K562 (cell line): ENCODE measurements at regions not wholly inside any gene's neighbourhood (a gene's known extent, or its start where the extent isn't known, plus 50 kb on each side); places are given as distances from the start of the nearest gene placed in this dataset.

Source experiments
- ATAC-seq: fragments of 200-7000 bp; cut with Tn5 transposase; 3 replicates; pipeline ENCODE4 v1.9.1; 2020; ENCODE audit warnings: moderate library complexity
- BruUV-seq: library from RNA; stranded (reverse); fragments of 400-500 nt; replicated peaks from 2 replicates; lab custom pipeline; 2021; lab: Mats Ljungman, UMichigan
- CTCF ChIA-PET: fragments of 300-600 bp; formaldehyde crosslinking; extraction: SDS; loops from one replicate; lab custom pipeline; 2021; ENCODE audit warnings: low intra/inter-chr PET ratio; lab: Yijun Ruan, JAX
- POLR2A ChIA-PET: fragments of 300-600, 350-650 bp; sonication (Branson Sonifier 250); formaldehyde crosslinking; extraction: SDS; loops from one replicate; lab custom pipeline; 2021; ENCODE audit warnings: antibody characterized with exemption, inconsistent platforms; lab: Yijun Ruan, JAX
- DNase-seq, 4 experiments: peaks; one replicate each; pipeline versions ENCODE4 v3.0.0 to v3.0.0-alpha.2; 2011 to 2018; ENCODE audit warnings: low spot score in 3 of 4, mixed read lengths in 3 of 4; ENCODE audit errors: extremely low read depth in 1 of 4
- FAIRE-seq: peaks from 2 replicates; lab custom pipeline; 2011; peaks lifted over from hg19 to GRCh38; lab: Jason Lieb, UNC
- H2AFZ ChIP-seq: 2 replicates; pipeline ENCODE4 v1.6.0; 2011; ENCODE audit warnings: low read depth, low read length, control low read depth, inconsistent platforms
- H3K27ac ChIP-seq: fragments of 200-600 bp; 3 replicates; pipeline ENCODE4 v1.8.0; 2011; ENCODE audit warnings: low read depth, mild to moderate bottlenecking, control low read depth, inconsistent platforms, low read length, moderate library complexity, mixed read lengths; ENCODE audit errors: extremely low read depth
- H3K27me3 ChIP-seq, 2 experiments: fragments of 300-600 bp in 1 of 2; 2 replicates in 1 of 2; 3 replicates in 1 of 2; pipeline versions ENCODE4 v1.6.0 to v1.8.0; 2011; ENCODE audit warnings: inconsistent platforms in 2 of 2, low read length in 2 of 2, mild to moderate bottlenecking in 1 of 2, mixed read lengths in 1 of 2, moderate library complexity in 1 of 2; ENCODE audit not compliant: control insufficient read depth in 2 of 2, insufficient read depth in 2 of 2
- H3K36me3 ChIP-seq: fragments of 300-600 bp; 3 replicates; pipeline ENCODE4 v1.8.0; 2011; ENCODE audit warnings: mild to moderate bottlenecking, low read length, inconsistent platforms; ENCODE audit not compliant: control insufficient read depth, insufficient read depth
- H3K4me1 ChIP-seq, 2 experiments: fragments of 200-600 bp in 1 of 2; replicated peaks in 1 of 2; 2 replicates in 1 of 2; 3 replicates in 1 of 2; pipeline versions ENCODE4 v1.5.1 to v1.8.0; 2011; ENCODE audit warnings: inconsistent platforms in 2 of 2, low read length in 2 of 2, mild to moderate bottlenecking in 1 of 2, mixed read lengths in 1 of 2, moderate library complexity in 1 of 2; ENCODE audit not compliant: control insufficient read depth in 2 of 2, insufficient read depth in 2 of 2
- H3K4me2 ChIP-seq: 2 replicates; pipeline ENCODE4 v1.6.1; 2011; ENCODE audit warnings: low read length, control low read depth, inconsistent platforms, mixed read lengths; ENCODE audit not compliant: insufficient read depth
- H3K4me3 ChIP-seq: fragments of 200-600 bp; sonication (generic), shearing (Covaris generic); 2 replicates; pipeline ENCODE4 v1.5.1; 2016; ENCODE audit warnings: control low read depth, inconsistent platforms
- H3K79me2 ChIP-seq: fragments of 200-600 bp; 3 replicates; pipeline ENCODE4 v1.8.0; 2011; ENCODE audit warnings: low read length, inconsistent platforms; ENCODE audit not compliant: control insufficient read depth, insufficient read depth
- H3K9ac ChIP-seq, 2 experiments: 2 replicates each; pipeline versions ENCODE4 v1.6.0 to v1.6.1; 2011; ENCODE audit warnings: low read depth in 2 of 2, low read length in 2 of 2, control low read depth in 1 of 2, inconsistent platforms in 1 of 2, mild to moderate bottlenecking in 1 of 2, mixed read lengths in 1 of 2; ENCODE audit not compliant: insufficient read depth in 1 of 2
- H3K9me1 ChIP-seq: one replicate; pipeline ENCODE4 v1.6.0; 2011; ENCODE audit warnings: inconsistent platforms, mild to moderate bottlenecking, low read length, moderate library complexity; ENCODE audit not compliant: control insufficient read depth, insufficient read depth
- H3K9me3 ChIP-seq: replicated peaks from 2 replicates; pipeline ENCODE4 v1.5.1; 2011; ENCODE audit warnings: low read depth, low read length, inconsistent platforms; ENCODE audit not compliant: control insufficient read depth, insufficient read depth
- H4K20me1 ChIP-seq: replicated peaks from 2 replicates; pipeline ENCODE4 v1.6.1; 2011; ENCODE audit warnings: low read length, inconsistent platforms, mixed read lengths; ENCODE audit not compliant: control insufficient read depth, insufficient read depth
- PHTF2 ChIP-seq: fragments of 250-450 bp; sonication (Bioruptor Pico); IDR thresholded peaks from 2 replicates; pipeline ENCODE4 v1.5.0; 2021; ENCODE audit warnings: mild to moderate bottlenecking
- SIX5 ChIP-seq, 2 experiments: IDR thresholded peaks; 2 replicates each; pipeline ENCODE4 v1.6.1; 2011; ENCODE audit warnings: low read length in 2 of 2, borderline replicate concordance in 1 of 2, low read depth in 1 of 2, mild to moderate bottlenecking in 1 of 2, moderate library complexity in 1 of 2; ENCODE audit not compliant: insufficient read depth in 1 of 2
- ZNF197 ChIP-seq: fragments of 200-800 bp; sonication (Bioruptor generic); IDR thresholded peaks from 2 replicates; pipeline ENCODE4 v1.6.1; 2016; ENCODE audit warnings: low read depth, missing genetic modification characterization, missing compliant biosample characterization
- whole genome bisulfite sequencing: fragments of 100-300 bp; shearing (Covaris generic); methylation state at CpG from one replicate; pipeline ENCODE4 v1.1.6; 2016; ENCODE audit warnings: low coverage, mixed read lengths; ENCODE audit not compliant: insufficient coverage; ENCODE audit errors: missing lambda C conversion rate; 5-methylcytosine and 5-hydroxymethylcytosine counted together
- in situ Hi-C: fragments of 300-500 bp; cut with MboI; formaldehyde crosslinking; loops from 4 replicates; pipeline ENCODE4 v1.15.0; 2018; ENCODE audit warnings: inconsistent platforms, mixed read lengths
- intact Hi-C: fragments of 100-400 bp; cut with micrococcal nuclease; formaldehyde crosslinking; loops from 2 replicates; pipeline ENCODE4 v1.14.2; 2022
- TF ChIP-seq, protein P1 (sequence below): fragments of 450-650 bp; IDR thresholded peaks from 2 replicates; pipeline ENCODE4 v1.6.1; 2016; ENCODE audit warnings: low read depth
- TF ChIP-seq, protein P2 (sequence below): fragments of 450-650 bp; formaldehyde crosslinking; IDR thresholded peaks from 2 replicates; pipeline ENCODE4 v1.4.0; 2022; ENCODE audit warnings: missing genetic modification characterization

DNA sequence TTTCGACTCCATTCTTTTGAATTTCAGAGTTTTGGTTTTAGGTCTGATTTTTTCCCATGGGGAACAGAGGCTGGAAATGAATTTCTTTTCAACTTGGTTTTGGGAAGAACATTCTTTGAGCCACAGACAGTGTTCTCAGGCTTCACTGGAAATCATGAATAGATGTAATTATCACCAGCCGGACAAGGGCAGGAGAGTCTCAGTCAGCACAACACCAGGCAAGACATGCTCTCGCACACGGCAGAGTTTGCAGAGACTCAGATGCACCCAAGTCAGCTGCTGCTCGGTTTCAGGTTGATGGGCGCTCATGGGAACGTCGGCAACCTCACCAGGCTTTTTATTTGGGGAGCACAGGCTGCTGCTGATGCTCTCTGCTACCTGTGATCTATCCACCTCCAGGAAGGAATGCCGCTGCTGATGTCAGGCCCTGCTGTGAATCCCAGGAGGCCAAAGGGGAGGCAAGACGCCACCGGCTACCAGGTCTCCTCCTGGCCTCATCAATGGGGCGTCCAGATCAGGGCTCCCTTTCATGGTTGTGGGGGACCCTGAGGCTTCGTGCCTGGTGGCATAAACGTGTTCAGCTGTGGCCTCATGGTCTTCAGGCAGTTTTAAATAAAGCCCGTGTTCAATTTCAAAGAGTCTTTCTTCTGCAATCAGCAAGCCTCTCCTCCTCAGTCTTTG, 332.3 kb upstream of the IRX4 start:
- H3K27ac ChIP-seq = no peak overlapping the region
- 0% methylated on average over 14 of the region's 15 CpGs for WGBS
- H3K27me3 ChIP-seq = peaks cover 2 to 26% of the 10 kb centered on the region in 2 experiments; a peak in 3 of 5 replicates
- no peaks in the 10 kb centered on the region for H3K36me3 ChIP-seq
- no peaks in the 10 kb centered on the region for H4K20me1 ChIP-seq
- TF ChIP-seq ZNF197 (CRISPR knock-in tag) (no peak), SIX5 (IDR thresholded peaks at IDR 0.05; ENCODE audit: borderline replicate concordance in 1 of 2, insufficient read depth in 1 of 2, low read depth in 1 of 2, low read length in 2 of 2) (no peak), PHTF2 (CRISPR knock-in tag) (no peak)
- TF ChIP-seq, protein P1, sequence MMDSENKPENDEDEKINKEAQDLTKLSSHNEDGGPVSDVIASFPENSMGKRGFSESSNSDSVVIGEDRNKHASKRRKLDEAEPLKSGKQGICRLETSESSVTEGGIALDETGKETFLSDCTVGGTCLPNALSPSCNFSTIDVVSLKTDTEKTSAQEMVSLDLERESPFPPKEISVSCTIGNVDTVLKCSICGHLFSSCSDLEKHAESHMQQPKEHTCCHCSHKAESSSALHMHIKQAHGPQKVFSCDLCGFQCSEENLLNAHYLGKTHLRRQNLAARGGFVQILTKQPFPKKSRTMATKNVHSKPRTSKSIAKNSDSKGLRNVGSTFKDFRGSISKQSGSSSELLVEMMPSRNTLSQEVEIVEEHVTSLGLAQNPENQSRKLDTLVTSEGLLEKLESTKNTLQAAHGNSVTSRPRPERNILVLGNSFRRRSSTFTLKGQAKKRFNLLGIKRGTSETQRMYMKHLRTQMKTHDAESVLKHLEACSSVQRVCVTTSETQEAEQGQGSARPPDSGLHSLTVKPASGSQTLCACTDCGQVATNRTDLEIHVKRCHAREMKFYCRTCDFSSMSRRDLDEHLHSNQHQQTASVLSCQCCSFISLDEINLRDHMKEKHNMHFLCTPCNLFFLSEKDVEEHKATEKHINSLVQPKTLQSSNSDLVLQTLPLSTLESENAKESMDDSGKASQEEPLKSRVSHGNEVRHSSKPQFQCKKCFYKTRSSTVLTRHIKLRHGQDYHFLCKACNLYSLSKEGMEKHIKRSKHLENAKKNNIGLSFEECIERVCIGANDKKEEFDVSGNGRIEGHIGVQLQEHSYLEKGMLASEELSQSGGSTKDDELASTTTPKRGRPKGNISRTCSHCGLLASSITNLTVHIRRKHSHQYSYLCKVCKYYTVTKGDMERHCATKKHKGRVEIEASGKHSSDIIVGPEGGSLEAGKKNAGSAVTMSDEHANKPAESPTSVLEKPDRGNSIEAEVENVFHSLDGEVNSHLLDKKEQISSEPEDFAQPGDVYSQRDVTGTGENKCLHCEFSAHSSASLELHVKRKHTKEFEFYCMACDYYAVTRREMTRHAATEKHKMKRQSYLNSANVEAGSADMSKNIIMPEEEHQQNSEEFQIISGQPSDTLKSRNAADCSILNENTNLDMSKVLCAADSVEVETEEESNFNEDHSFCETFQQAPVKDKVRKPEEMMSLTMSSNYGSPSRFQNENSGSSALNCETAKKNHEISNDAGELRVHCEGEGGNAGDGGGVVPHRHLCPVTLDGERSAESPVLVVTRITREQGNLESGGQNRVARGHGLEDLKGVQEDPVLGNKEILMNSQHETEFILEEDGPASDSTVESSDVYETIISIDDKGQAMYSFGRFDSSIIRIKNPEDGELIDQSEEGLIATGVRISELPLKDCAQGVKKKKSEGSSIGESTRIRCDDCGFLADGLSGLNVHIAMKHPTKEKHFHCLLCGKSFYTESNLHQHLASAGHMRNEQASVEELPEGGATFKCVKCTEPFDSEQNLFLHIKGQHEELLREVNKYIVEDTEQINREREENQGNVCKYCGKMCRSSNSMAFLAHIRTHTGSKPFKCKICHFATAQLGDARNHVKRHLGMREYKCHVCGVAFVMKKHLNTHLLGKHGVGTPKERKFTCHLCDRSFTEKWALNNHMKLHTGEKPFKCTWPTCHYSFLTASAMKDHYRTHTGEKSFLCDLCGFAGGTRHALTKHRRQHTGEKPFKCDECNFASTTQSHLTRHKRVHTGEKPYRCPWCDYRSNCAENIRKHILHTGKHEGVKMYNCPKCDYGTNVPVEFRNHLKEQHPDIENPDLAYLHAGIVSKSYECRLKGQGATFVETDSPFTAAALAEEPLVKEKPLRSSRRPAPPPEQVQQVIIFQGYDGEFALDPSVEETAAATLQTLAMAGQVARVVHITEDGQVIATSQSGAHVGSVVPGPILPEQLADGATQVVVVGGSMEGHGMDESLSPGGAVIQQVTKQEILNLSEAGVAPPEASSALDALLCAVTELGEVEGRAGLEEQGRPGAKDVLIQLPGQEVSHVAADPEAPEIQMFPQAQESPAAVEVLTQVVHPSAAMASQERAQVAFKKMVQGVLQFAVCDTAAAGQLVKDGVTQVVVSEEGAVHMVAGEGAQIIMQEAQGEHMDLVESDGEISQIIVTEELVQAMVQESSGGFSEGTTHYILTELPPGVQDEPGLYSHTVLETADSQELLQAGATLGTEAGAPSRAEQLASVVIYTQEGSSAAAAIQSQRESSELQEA = no peak
- TF ChIP-seq, protein P2, sequence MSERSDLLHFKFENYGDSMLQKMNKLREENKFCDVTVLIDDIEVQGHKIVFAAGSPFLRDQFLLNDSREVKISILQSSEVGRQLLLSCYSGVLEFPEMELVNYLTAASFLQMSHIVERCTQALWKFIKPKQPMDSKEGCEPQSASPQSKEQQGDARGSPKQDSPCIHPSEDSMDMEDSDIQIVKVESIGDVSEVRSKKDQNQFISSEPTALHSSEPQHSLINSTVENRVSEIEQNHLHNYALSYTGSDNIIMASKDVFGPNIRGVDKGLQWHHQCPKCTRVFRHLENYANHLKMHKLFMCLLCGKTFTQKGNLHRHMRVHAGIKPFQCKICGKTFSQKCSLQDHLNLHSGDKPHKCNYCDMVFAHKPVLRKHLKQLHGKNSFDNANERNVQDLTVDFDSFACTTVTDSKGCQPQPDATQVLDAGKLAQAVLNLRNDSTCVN (CRISPR knock-in tag) = no peak
- TF ChIP-seq, all 486 proteins: peak for 0
- Histone ChIP-seq H3K4me2 (no peak overlapping the region), H3K9ac (no peak overlapping the region), H3K79me2 (no peaks in the 10 kb centered on the region), H2AFZ (no peak overlapping the region), H3K9me3 (no peaks in the 10 kb centered on the region), H3K4me3 (no peak overlapping the region), H3K4me1 (no peaks in the 10 kb centered on the region), H3K9me1 (no peaks in the 10 kb centered on the region)
- ATAC-seq (no peak), DNase-seq (no peak), FAIRE-seq (no peak)
- CTCF ChIA-PET = no interaction called here
- POLR2A ChIA-PET = interaction anchor here (0.5 to 0.6 kb wide), 2 partner anchors 46 to 595 kb away, joined by 3 to 5 read pairs; no protein-coding TSS in a partner anchor
- in situ Hi-C loops = no loop called here
- no TSS peak for BruUV-seq
- intact Hi-C loops = no loop called here
